ENCODE measurements at regions not wholly inside any gene's neighbourhood (a gene's known extent, or its start where the extent isn't known, plus 50 kb on each side); places are given as distances from the start of the nearest gene placed in this dataset.
A peak's percentile ranks its signal among the peaks of the same experiment; 100 is the strongest.

GRCh38 chrX:74251006-74251930 lies 52.7 kb upstream of the ZCCHC13 start:
- peak overlapping the region in 7 of 8 donors; percentile 39 to 82 (median 72) for H3K27ac ChIP-seq
- H3K4me1 ChIP-seq = peaks cover 0 to 40% (median 11%) of the 10 kb centered on the region in 6 donors
- TF ChIP-seq CTCF (IDR thresholded peaks at IDR 0.05 in 8 of 11, conservative IDR thresholded peaks at IDR 0.05 in 3 of 11) (no peak), POLR2A (IDR thresholded peaks at IDR 0.05) (no peak), POLR2AphosphoS5 (IDR thresholded peaks at IDR 0.05) (peak in 1 of 3 donors; percentile 39)
- 20 to 73% (median 37%) methylated on average over 2 of the region's 2 CpGs for WGBS, 5 donors
- DNase-seq = no peak
- H3K27me3 ChIP-seq (replicated peaks in 1 of 7) = no peaks in the 10 kb centered on the region
- intact Hi-C loops (cut with DNase I; ENCODE audit: low total_unique reads) = no loop called here
- H3K36me3 ChIP-seq = peaks cover 0 to 24% (median 0%) of the 10 kb centered on the region in 6 donors
- H3K9me3 ChIP-seq = no peaks in the 10 kb centered on the region
- H3K4me3 ChIP-seq = no peak overlapping the region

GRCh38 chrX:74250574-74250973 lies 53.4 kb upstream of the ZCCHC13 start:
- peaks cover 0 to 40% (median 11%) of the 10 kb centered on the region in 6 donors for H3K4me1 ChIP-seq
- H3K36me3 ChIP-seq = peaks cover 0 to 23% (median 0%) of the 10 kb centered on the region in 6 donors
- no peak for TF ChIP-seq POLR2AphosphoS5 (IDR thresholded peaks at IDR 0.05)
- no peak for TF ChIP-seq POLR2A (IDR thresholded peaks at IDR 0.05)
- no peak for TF ChIP-seq CTCF (IDR thresholded peaks at IDR 0.05 in 8 of 11, conservative IDR thresholded peaks at IDR 0.05 in 3 of 11)
- no peaks in the 10 kb centered on the region for H3K9me3 ChIP-seq
- H3K27me3 ChIP-seq (replicated peaks in 1 of 7) = no peaks in the 10 kb centered on the region
- H3K27ac ChIP-seq = peak overlapping the region in 7 of 8 donors; percentile 39 to 82 (median 72)
- WGBS, 5 donors = 57 to 98% (median 73%) methylated on average over 2 of the region's 2 CpGs
- DNase-seq = no peak
- no peak overlapping the region for H3K4me3 ChIP-seq
- intact Hi-C loops (cut with DNase I; ENCODE audit: low total_unique reads) = no loop called here

- no peak for DNase-seq
- intact Hi-C loops (cut with DNase I; ENCODE audit: low total_unique reads) = no loop called here
- H3K9me3 ChIP-seq = no peaks in the 10 kb centered on the region
- peaks cover 0 to 40% (median 11%) of the 10 kb centered on the region in 6 donors for H3K4me1 ChIP-seq
- H3K27ac ChIP-seq = peak overlapping the region in 6 of 8 donors; percentile 14 to 82 (median 68)
- H3K27me3 ChIP-seq (replicated peaks in 1 of 7) = no peaks in the 10 kb centered on the region
- 39 to 92% (median 90%) methylated on average over 11 of the region's 11 CpGs for WGBS, 5 donors
- TF ChIP-seq POLR2A (IDR thresholded peaks at IDR 0.05) (no peak), POLR2AphosphoS5 (IDR thresholded peaks at IDR 0.05) (no peak), CTCF (IDR thresholded peaks at IDR 0.05 in 8 of 11, conservative IDR thresholded peaks at IDR 0.05 in 3 of 11) (no peak)
- no peak overlapping the region for H3K4me3 ChIP-seq
- peaks cover 0 to 17% (median 0%) of the 10 kb centered on the region in 6 donors for H3K36me3 ChIP-seq
Observed at GRCh38 chrX:74249963-74250362, 54.0 kb upstream of the ZCCHC13 start.

- intact Hi-C loops (cut with DNase I; ENCODE audit: low total_unique reads) = no loop called here
- Histone ChIP-seq H3K4me3 (no peak overlapping the region), H3K36me3 (peaks cover 0 to 9% (median 0%) of the 10 kb centered on the region in 6 donors), H3K4me1 (peaks cover 0 to 40% (median 11%) of the 10 kb centered on the region in 6 donors), H3K27ac (peak overlapping the region in 6 of 8 donors; percentile 18 to 82 (median 28)), H3K27me3 (replicated peaks in 1 of 7) (no peaks in the 10 kb centered on the region), H3K9me3 (no peaks in the 10 kb centered on the region)
- 31 to 58% (median 43%) methylated on average over 4 of the region's 4 CpGs for WGBS, 5 donors
- TF ChIP-seq POLR2A (IDR thresholded peaks at IDR 0.05) (no peak), POLR2AphosphoS5 (IDR thresholded peaks at IDR 0.05) (peak in 1 of 3 donors; percentile 15)
- DNase-seq = no peak
Observed at GRCh38 chrX:74248889-74249288, 55.1 kb upstream of the ZCCHC13 start.
